Keratinocyte (primary cell): ENCODE measurements at regions not wholly inside any gene's neighbourhood (a gene's known extent, or its start where the extent isn't known, plus 50 kb on each side); places are given as distances from the start of the nearest gene placed in this dataset.

ENCODE experiments used
- DNase-seq: peaks from one replicate; pipeline ENCODE4 v3.0.0-alpha.2; 2011; ENCODE audit warnings: low read depth, missing footprints, low spot score
- FAIRE-seq: peaks from 2 replicates; lab custom pipeline; 2011; peaks lifted over from hg19 to GRCh38; lab: Jason Lieb, UNC
- H2AFZ ChIP-seq: 2 replicates; pipeline ENCODE4 v1.6.0; 2012; ENCODE audit warnings: low read length, control low read depth, inconsistent platforms; ENCODE audit not compliant: control insufficient read depth
- H3K27ac ChIP-seq: 2 replicates; pipeline ENCODE4 v1.5.1; 2011; ENCODE audit warnings: low read length; ENCODE audit not compliant: control insufficient read depth, insufficient read depth
- H3K27me3 ChIP-seq: 3 replicates; pipeline ENCODE4 v1.6.0; 2011; ENCODE audit warnings: low read length; ENCODE audit not compliant: control insufficient read depth, insufficient read depth; ENCODE audit errors: extremely low read depth
- H3K36me3 ChIP-seq, 2 experiments: 2 replicates in 1 of 2; 3 replicates in 1 of 2; pipeline ENCODE4 v1.5.1; 2011; ENCODE audit warnings: low read length in 2 of 2, mild to moderate bottlenecking in 1 of 2; ENCODE audit not compliant: control insufficient read depth in 2 of 2, insufficient read depth in 2 of 2; ENCODE audit errors: extremely low read depth in 1 of 2
- H3K4me1 ChIP-seq: 3 replicates; pipeline ENCODE4 v1.5.1; 2011; ENCODE audit warnings: low read length; ENCODE audit not compliant: control insufficient read depth, insufficient read depth; ENCODE audit errors: extremely low read depth
- H3K4me2 ChIP-seq: 3 replicates; pipeline ENCODE4 v1.6.0; 2011; ENCODE audit warnings: low read depth, low read length; ENCODE audit not compliant: control insufficient read depth, insufficient read depth; ENCODE audit errors: extremely low read depth
- H3K4me3 ChIP-seq, 3 experiments: fragments of 200-600 bp in 1 of 3; sonication (generic) in 1 of 3; 2 replicates in 2 of 3; 3 replicates in 1 of 3; pipeline ENCODE4 v1.5.1; 2011 to 2016; ENCODE audit warnings: low read length in 3 of 3, mild to moderate bottlenecking in 3 of 3, control low read depth in 2 of 3, inconsistent platforms in 1 of 3, low read depth in 1 of 3, mixed read lengths in 1 of 3, mixed run types in 1 of 3, moderate library complexity in 1 of 3; ENCODE audit not compliant: control insufficient read depth in 2 of 3, insufficient read depth in 2 of 3; ENCODE audit errors: extremely low read depth in 1 of 3
- H3K79me2 ChIP-seq: 2 replicates; pipeline ENCODE4 v1.6.0; 2012; ENCODE audit warnings: low read length; ENCODE audit not compliant: control insufficient read depth, insufficient read depth
- H3K9ac ChIP-seq: 3 replicates; pipeline ENCODE4 v1.6.0; 2011; ENCODE audit warnings: low read length; ENCODE audit not compliant: control insufficient read depth, insufficient read depth; ENCODE audit errors: extremely low read depth
- H3K9me1 ChIP-seq: 3 replicates; pipeline ENCODE4 v1.6.0; 2011; ENCODE audit warnings: low read length; ENCODE audit not compliant: control insufficient read depth, insufficient read depth; ENCODE audit errors: extremely low read depth
- H3K9me3 ChIP-seq: 2 replicates; pipeline ENCODE4 v1.5.1; 2012; ENCODE audit warnings: low read depth, low read length; ENCODE audit not compliant: control insufficient read depth
- H4K20me1 ChIP-seq: 3 replicates; pipeline ENCODE4 v1.6.0; 2011; ENCODE audit warnings: low read length; ENCODE audit not compliant: control insufficient read depth, insufficient read depth; ENCODE audit errors: extremely low read depth
- CTCF ChIP-seq, 3 experiments: IDR thresholded peaks in 1 of 3; conservative IDR thresholded peaks in 1 of 3; optimal IDR thresholded peaks in 1 of 3; 2 replicates in 2 of 3; 3 replicates in 1 of 3; pipeline versions ENCODE3 to v1.5.1; 2011; ENCODE audit warnings: low read length in 3 of 3, mild to moderate bottlenecking in 3 of 3, moderate library complexity in 2 of 3, control low read depth in 1 of 3, inconsistent platforms in 1 of 3; ENCODE audit not compliant: insufficient read depth in 2 of 3; ENCODE audit errors: extremely low read depth in 1 of 3
- EZH2 ChIP-seq: IDR thresholded peaks from one replicate; pipeline ENCODE4 v1.6.1; 2012; ENCODE audit warnings: inconsistent platforms, mild to moderate bottlenecking, low read length, moderate library complexity
- dilution Hi-C: fragments of 300-500 bp; cut with MboI; formaldehyde crosslinking; loops from one replicate; pipeline ENCODE4 v1.7.0; 2020; ENCODE audit warnings: low sequenced_read_pairs; ENCODE audit not compliant: extremely low pct_ligation_motif_present

GRCh38 chr21:16594191-16594590 lies 864.4 kb downstream of the USP25 start:
- H3K27ac ChIP-seq, result no peak overlapping the region
- DNase-seq, result no peak
- no peaks in the 10 kb centered on the region for H3K9me3 ChIP-seq
- H4K20me1 ChIP-seq, result no peaks in the 10 kb centered on the region
- no peak overlapping the region for H2AFZ ChIP-seq
- dilution Hi-C loops, result no loop called here
- no peaks in the 10 kb centered on the region for H3K36me3 ChIP-seq
- H3K4me1 ChIP-seq, result no peaks in the 10 kb centered on the region
- no peaks in the 10 kb centered on the region for H3K9me1 ChIP-seq
- H3K79me2 ChIP-seq, result no peaks in the 10 kb centered on the region
- H3K9ac ChIP-seq, result no peak overlapping the region
- H3K4me2 ChIP-seq, result no peak overlapping the region
- no peaks in the 10 kb centered on the region for H3K27me3 ChIP-seq
- H3K4me3 ChIP-seq, result no peak overlapping the region
- no peak for FAIRE-seq
- TF ChIP-seq EZH2 (no peak), CTCF (optimal IDR thresholded peaks at IDR 0.05 in 1 of 3, IDR thresholded peaks at IDR 0.05 in 1 of 3, conservative IDR thresholded peaks at IDR 0.05 in 1 of 3; ENCODE audit: extremely low read depth in 1 of 3, insufficient read depth in 2 of 3, low read length in 3 of 3) (no peak)

GRCh38 chr21:16596369-16596768 lies 866.6 kb downstream of the USP25 start:
- Histone ChIP-seq H3K9ac (no peak overlapping the region), H3K9me1 (no peaks in the 10 kb centered on the region), H3K27ac (no peak overlapping the region), H3K36me3 (no peaks in the 10 kb centered on the region), H3K9me3 (no peaks in the 10 kb centered on the region), H3K79me2 (no peaks in the 10 kb centered on the region), H3K4me3 (no peak overlapping the region), H4K20me1 (no peaks in the 10 kb centered on the region), H3K4me1 (no peaks in the 10 kb centered on the region), H3K4me2 (no peak overlapping the region), H3K27me3 (no peaks in the 10 kb centered on the region), H2AFZ (no peak overlapping the region)
- TF ChIP-seq CTCF (optimal IDR thresholded peaks at IDR 0.05 in 1 of 3, IDR thresholded peaks at IDR 0.05 in 1 of 3, conservative IDR thresholded peaks at IDR 0.05 in 1 of 3; ENCODE audit: extremely low read depth in 1 of 3, insufficient read depth in 2 of 3, low read length in 3 of 3), result no peak
- TF ChIP-seq EZH2, result no peak
- FAIRE-seq (no peak), DNase-seq (no peak)
- dilution Hi-C loops, result no loop called here
